ENCODE measurements at regions not wholly inside any gene's neighbourhood (a gene's known extent, or its start where the extent isn't known, plus 50 kb on each side); places are given as distances from the start of the nearest gene placed in this dataset.

GRCh38 chr10:2670864-2671263, 396.5 kb upstream of the PFKP start:
- no peak overlapping the region for H3K27ac ChIP-seq
- TF ChIP-seq, protein P1, sequence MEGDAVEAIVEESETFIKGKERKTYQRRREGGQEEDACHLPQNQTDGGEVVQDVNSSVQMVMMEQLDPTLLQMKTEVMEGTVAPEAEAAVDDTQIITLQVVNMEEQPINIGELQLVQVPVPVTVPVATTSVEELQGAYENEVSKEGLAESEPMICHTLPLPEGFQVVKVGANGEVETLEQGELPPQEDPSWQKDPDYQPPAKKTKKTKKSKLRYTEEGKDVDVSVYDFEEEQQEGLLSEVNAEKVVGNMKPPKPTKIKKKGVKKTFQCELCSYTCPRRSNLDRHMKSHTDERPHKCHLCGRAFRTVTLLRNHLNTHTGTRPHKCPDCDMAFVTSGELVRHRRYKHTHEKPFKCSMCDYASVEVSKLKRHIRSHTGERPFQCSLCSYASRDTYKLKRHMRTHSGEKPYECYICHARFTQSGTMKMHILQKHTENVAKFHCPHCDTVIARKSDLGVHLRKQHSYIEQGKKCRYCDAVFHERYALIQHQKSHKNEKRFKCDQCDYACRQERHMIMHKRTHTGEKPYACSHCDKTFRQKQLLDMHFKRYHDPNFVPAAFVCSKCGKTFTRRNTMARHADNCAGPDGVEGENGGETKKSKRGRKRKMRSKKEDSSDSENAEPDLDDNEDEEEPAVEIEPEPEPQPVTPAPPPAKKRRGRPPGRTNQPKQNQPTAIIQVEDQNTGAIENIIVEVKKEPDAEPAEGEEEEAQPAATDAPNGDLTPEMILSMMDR (conservative IDR thresholded peaks at IDR 0.05; ENCODE audit: low read depth), result no peak
- DNase-seq (ENCODE audit: low spot score), result no peak
- POLR2A ChIA-PET (ENCODE audit: low non-redundant PET), result no interaction called here
- CTCF ChIA-PET, result no interaction called here

DNA sequence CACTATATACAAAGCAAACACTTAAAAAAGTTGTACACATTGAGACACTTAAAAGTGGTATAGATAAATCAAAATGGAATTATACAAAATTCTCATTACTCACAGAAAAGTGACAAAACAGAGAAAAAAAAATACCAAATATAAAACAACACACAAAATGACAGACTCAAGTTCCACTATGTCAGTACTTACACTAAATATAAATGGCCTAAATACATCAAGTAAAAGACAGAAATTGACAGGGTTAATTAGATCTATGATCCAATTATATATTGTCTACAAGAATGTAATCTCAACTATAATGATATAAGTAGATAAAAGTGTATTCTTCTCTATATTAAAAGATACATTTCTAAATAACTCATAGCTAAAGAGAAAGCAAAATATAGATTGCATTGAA, 401.6 kb upstream of the PFKP start:
- ChIA-PET POLR2A (ENCODE audit: low non-redundant PET) (no interaction called here), CTCF (no interaction called here)
- no peak for DNase-seq (ENCODE audit: low spot score)
- no peak overlapping the region for H3K27ac ChIP-seq
- TF ChIP-seq, protein P1 (conservative IDR thresholded peaks at IDR 0.05; ENCODE audit: low read depth), result no peak

GRCh38 chr10:2660276-2660675, 407.1 kb upstream of the PFKP start:
- ChIA-PET CTCF (no interaction called here), POLR2A (ENCODE audit: low non-redundant PET) (no interaction called here)
- TF ChIP-seq, protein P1 (conservative IDR thresholded peaks at IDR 0.05; ENCODE audit: low read depth), result no peak
- no peak overlapping the region for H3K27ac ChIP-seq
- DNase-seq (ENCODE audit: low spot score), result no peak

- TF ChIP-seq, protein P1 (conservative IDR thresholded peaks at IDR 0.05; ENCODE audit: low read depth), result no peak
- H3K27ac ChIP-seq, result no peak overlapping the region
- POLR2A ChIA-PET (ENCODE audit: low non-redundant PET), result no interaction called here
- CTCF ChIA-PET, result no interaction called here
- DNase-seq (ENCODE audit: low spot score), result no peak
Measured at GRCh38 chr10:2659660-2660209, 407.6 kb upstream of the PFKP start.

GRCh38 chr10:2658780-2659179, 408.6 kb upstream of the PFKP start:
- no peak overlapping the region for H3K27ac ChIP-seq
- DNase-seq (ENCODE audit: low spot score), result no peak
- TF ChIP-seq, protein P1 (conservative IDR thresholded peaks at IDR 0.05; ENCODE audit: low read depth), result no peak
- ChIA-PET CTCF (no interaction called here), POLR2A (ENCODE audit: low non-redundant PET) (no interaction called here)

DNA sequence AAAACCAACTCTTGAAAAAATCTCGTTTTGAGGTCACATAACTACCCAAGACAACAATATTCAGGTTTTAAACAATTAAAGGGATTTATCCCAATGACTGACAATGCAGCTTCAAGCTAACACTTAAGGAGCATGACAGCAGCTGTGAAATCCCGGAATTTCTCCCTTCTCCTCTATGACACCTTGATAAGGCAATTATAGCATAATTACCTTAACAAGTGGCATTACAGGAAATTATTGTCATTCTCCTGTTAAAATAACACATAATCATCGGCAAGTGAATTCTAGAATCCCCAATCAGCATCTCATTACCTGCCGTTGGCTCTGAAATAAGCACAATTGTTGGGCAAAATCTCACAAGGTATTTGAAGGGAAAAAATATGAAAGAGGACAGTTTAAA, 417.0 kb upstream of the PFKP start:
- no peak for DNase-seq (ENCODE audit: low spot score)
- ChIA-PET CTCF (no interaction called here), POLR2A (ENCODE audit: low non-redundant PET) (no interaction called here)
- H3K27ac ChIP-seq, result no peak overlapping the region
- TF ChIP-seq, protein P1 (conservative IDR thresholded peaks at IDR 0.05; ENCODE audit: low read depth), result no peak

DNA sequence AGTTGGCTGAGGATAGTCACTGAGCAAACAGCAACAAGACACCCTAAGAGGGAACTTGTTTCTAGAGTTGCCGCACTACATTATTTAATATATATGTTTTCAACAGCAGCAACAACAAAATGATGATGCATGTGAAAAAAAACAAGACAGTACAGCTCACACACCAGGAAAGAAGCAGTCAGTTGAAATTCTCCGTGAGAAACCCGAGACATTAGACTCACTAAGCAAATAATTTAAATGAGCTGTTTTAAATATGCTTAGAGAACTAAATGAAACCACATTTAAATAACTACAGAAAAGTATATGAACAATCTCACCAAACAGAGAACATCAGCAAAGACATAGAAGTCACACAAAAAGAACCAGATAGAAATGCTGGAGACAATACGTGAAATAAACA, 426.3 kb upstream of the PFKP start:
- TF ChIP-seq, protein P1 (conservative IDR thresholded peaks at IDR 0.05; ENCODE audit: low read depth), result no peak
- ChIA-PET CTCF (no interaction called here), POLR2A (ENCODE audit: low non-redundant PET) (no interaction called here)
- no peak overlapping the region for H3K27ac ChIP-seq
- no peak for DNase-seq (ENCODE audit: low spot score)
